ENCODE measurements at regions not wholly inside any gene's neighbourhood (a gene's known extent, or its start where the extent isn't known, plus 50 kb on each side); places are given as distances from the start of the nearest gene placed in this dataset.

- WGBS = 81% methylated on average over 6 of the region's 6 CpGs
- Histone ChIP-seq H3K27me3 (no peaks in the 10 kb centered on the region), H3K9me3 (no peaks in the 10 kb centered on the region), H3K4me1 (no peaks in the 10 kb centered on the region), H3K27ac (replicated peaks in 1 of 4) (no peak overlapping the region), H3K36me3 (no peaks in the 10 kb centered on the region), H3K4me3 (no peak overlapping the region)
- intact Hi-C loops (cut with DNase I) = no loop called here
- no peak for TF ChIP-seq POLR2AphosphoS5 (IDR thresholded peaks at IDR 0.05)
- no peak for TF ChIP-seq POLR2A (IDR thresholded peaks at IDR 0.05; ENCODE audit: low read depth)
- no peak for TF ChIP-seq EP300 (IDR thresholded peaks at IDR 0.05)
- no peak for DNase-seq (ENCODE audit: extremely low spot score)
Observed at GRCh38 chr10:14456218-14456869, 125.6 kb upstream of the FRMD4A start.

- peak; percentile 72 for DNase-seq (ENCODE audit: extremely low spot score)
- Histone ChIP-seq H3K4me3 (no peak overlapping the region), H3K4me1 (peaks cover 5 to 12% (median 11%) of the 10 kb centered on the region in 4 donors), H3K36me3 (no peaks in the 10 kb centered on the region), H3K27me3 (no peaks in the 10 kb centered on the region), H3K9me3 (no peaks in the 10 kb centered on the region), H3K27ac (replicated peaks in 1 of 4) (no peak overlapping the region)
- no peak for TF ChIP-seq CTCF (IDR thresholded peaks at IDR 0.05)
- 97% methylated on average over 10 of the region's 10 CpGs for WGBS
- intact Hi-C loops (cut with DNase I) = no loop called here
Observed at GRCh38 chr10:14454629-14455028, 123.9 kb upstream of the FRMD4A start.

GRCh38 chr10:14454206-14454605, 123.5 kb upstream of the FRMD4A start:
- no peaks in the 10 kb centered on the region for H3K27me3 ChIP-seq
- intact Hi-C loops (cut with DNase I) = no loop called here
- TF ChIP-seq CTCF (IDR thresholded peaks at IDR 0.05) (no peak), POLR2A (IDR thresholded peaks at IDR 0.05; ENCODE audit: low read depth) (no peak), EP300 (IDR thresholded peaks at IDR 0.05) (no peak), POLR2AphosphoS5 (IDR thresholded peaks at IDR 0.05) (no peak)
- no peaks in the 10 kb centered on the region for H3K9me3 ChIP-seq
- peak; percentile 87 for DNase-seq (ENCODE audit: extremely low spot score)
- H3K27ac ChIP-seq (replicated peaks in 1 of 4) = no peak overlapping the region
- H3K36me3 ChIP-seq = no peaks in the 10 kb centered on the region
- peaks cover 5 to 16% (median 13%) of the 10 kb centered on the region in 4 donors for H3K4me1 ChIP-seq
- WGBS = 89% methylated on average over 12 of the region's 12 CpGs
- H3K4me3 ChIP-seq = no peak overlapping the region

- TF ChIP-seq POLR2AphosphoS5 (IDR thresholded peaks at IDR 0.05) (no peak), EP300 (IDR thresholded peaks at IDR 0.05) (no peak), POLR2A (IDR thresholded peaks at IDR 0.05; ENCODE audit: low read depth) (no peak), CTCF (IDR thresholded peaks at IDR 0.05) (no peak)
- DNase-seq (ENCODE audit: extremely low spot score) = peak; percentile 31
- Histone ChIP-seq H3K27ac (replicated peaks in 1 of 4) (no peak overlapping the region), H3K4me3 (no peak overlapping the region), H3K9me3 (no peaks in the 10 kb centered on the region), H3K27me3 (no peaks in the 10 kb centered on the region), H3K4me1 (peaks cover 5 to 21% (median 18%) of the 10 kb centered on the region in 4 donors), H3K36me3 (no peaks in the 10 kb centered on the region)
- 80% methylated on average over 4 of the region's 4 CpGs for WGBS
- intact Hi-C loops (cut with DNase I) = no loop called here
Observed at GRCh38 chr10:14453593-14453992, 122.9 kb upstream of the FRMD4A start.

- H3K4me3 ChIP-seq = no peak overlapping the region
- TF ChIP-seq EP300 (IDR thresholded peaks at IDR 0.05) (no peak), POLR2AphosphoS5 (IDR thresholded peaks at IDR 0.05) (no peak), POLR2A (IDR thresholded peaks at IDR 0.05; ENCODE audit: low read depth) (no peak), CTCF (IDR thresholded peaks at IDR 0.05) (no peak)
- H3K27me3 ChIP-seq = no peaks in the 10 kb centered on the region
- H3K27ac ChIP-seq (replicated peaks in 1 of 4) = no peak overlapping the region
- intact Hi-C loops (cut with DNase I) = no loop called here
- H3K36me3 ChIP-seq = no peaks in the 10 kb centered on the region
- peak; percentile 24 for DNase-seq (ENCODE audit: extremely low spot score)
- no peaks in the 10 kb centered on the region for H3K9me3 ChIP-seq
- WGBS = 90% methylated on average over 6 of the region's 6 CpGs
- H3K4me1 ChIP-seq = peaks cover 5 to 40% (median 29%) of the 10 kb centered on the region in 4 donors
Observed at GRCh38 chr10:14451341-14451740, 120.6 kb upstream of the FRMD4A start.

All from esophagus muscularis mucosa (tissue), 4 donors.